ENCODE measurements at regions not wholly inside any gene's neighbourhood (a gene's known extent, or its start where the extent isn't known, plus 50 kb on each side); places are given as distances from the start of the nearest gene placed in this dataset.
"Not testable (repeated sequence)": the region's sequence is repeated elsewhere in the genome, so short reads cannot be mapped to it uniquely, and the experiment has no call there.

- no peak for DNase-seq
Measured at GRCh38 chr16:31754998-31755615, 118.5 kb upstream of the ZNF267 start.

GRCh38 chr16:31764103-31764502 lies 109.5 kb upstream of the ZNF267 start:
- DNase-seq: no peak

GRCh38 chr16:31767267-31767666 lies 106.3 kb upstream of the ZNF267 start:
- DNase-seq: no peak

- no peak for DNase-seq
Measured at GRCh38 chr16:31780342-31780741, 93.3 kb upstream of the ZNF267 start.

- DNase-seq: no peak
Measured at GRCh38 chr16:31785126-31785525, 88.5 kb upstream of the ZNF267 start.

GRCh38 chr16:31807086-31807485 lies 66.5 kb upstream of the ZNF267 start:
- DNase-seq: no peak

GRCh38 chr16:31810863-31811262 lies 62.7 kb upstream of the ZNF267 start:
- DNase-seq: no peak

- not testable (repeated sequence) for DNase-seq
Measured at GRCh38 chr16:31816141-31816540, 57.5 kb upstream of the ZNF267 start.

- DNase-seq: no peak
Measured at GRCh38 chr16:31819386-31819785, 54.2 kb upstream of the ZNF267 start.

GRCh38 chr16:31819948-31820347 lies 53.7 kb upstream of the ZNF267 start:
- no peak for DNase-seq

All from RPMI8226 (cell line).